ENCODE measurements at regions not wholly inside any gene's neighbourhood (a gene's known extent, or its start where the extent isn't known, plus 50 kb on each side); places are given as distances from the start of the nearest gene placed in this dataset.

GRCh38 chr20:55333798-55334197 is 671.5 kb downstream of the CBLN4 start:
- ATAC-seq (no peak), DNase-seq (ENCODE audit: low spot score) (no peak)
- no peak overlapping the region for H3K4me3 Mint-ChIP-seq
- H3K4me1 ChIP-seq (ENCODE audit: insufficient read depth) = no peaks in the 10 kb centered on the region
- no peak overlapping the region for H2AFZ ChIP-seq
- H3F3A ChIP-seq (replicated peaks; ENCODE audit: low read depth) = no peaks in the 10 kb centered on the region
- peaks cover 4% of the 10 kb centered on the region; the same call in 1 of the 2 replicates for H3K36me3 ChIP-seq (ENCODE audit: insufficient read depth)
- peaks cover 29% of the 10 kb centered on the region; the same call in 2 of the 3 replicates for H3K36me3 Mint-ChIP-seq (ENCODE audit: low read depth)
- no peaks in the 10 kb centered on the region for H3K27me3 ChIP-seq (ENCODE audit: insufficient read depth)
- H4K20me1 ChIP-seq (replicated peaks; ENCODE audit: insufficient read depth) = no peaks in the 10 kb centered on the region
- H3K4me1 Mint-ChIP-seq = no peaks in the 10 kb centered on the region
- H3K27me3 Mint-ChIP-seq (ENCODE audit: insufficient read depth, low read depth, poor library complexity) = no peaks in the 10 kb centered on the region
- H3K4me2 ChIP-seq = no peak overlapping the region
- no peak overlapping the region for H3K27ac ChIP-seq (ENCODE audit: low read depth)
- no peak overlapping the region for H3K27ac Mint-ChIP-seq
- H3K9me3 Mint-ChIP-seq = peaks cover 88% of the 10 kb centered on the region
- no peaks in the 10 kb centered on the region for H3K9me2 ChIP-seq (ENCODE audit: insufficient read depth)
- no peak for TF ChIP-seq ZNF462 (CRISPR knock-in tag; IDR thresholded peaks at IDR 0.05)
- no peak for TF ChIP-seq ZNF331 (CRISPR knock-in tag; IDR thresholded peaks at IDR 0.05; ENCODE audit: low read depth)
- TF ChIP-seq NANOG (IDR thresholded peaks at IDR 0.05; ENCODE audit: borderline replicate concordance) = no peak
- TF ChIP-seq ZNF114 (CRISPR knock-in tag; IDR thresholded peaks at IDR 0.05) = no peak
- TF ChIP-seq JUNB (IDR thresholded peaks at IDR 0.05; ENCODE audit: unreplicated experiment) = no peak
- TF ChIP-seq, protein P1, sequence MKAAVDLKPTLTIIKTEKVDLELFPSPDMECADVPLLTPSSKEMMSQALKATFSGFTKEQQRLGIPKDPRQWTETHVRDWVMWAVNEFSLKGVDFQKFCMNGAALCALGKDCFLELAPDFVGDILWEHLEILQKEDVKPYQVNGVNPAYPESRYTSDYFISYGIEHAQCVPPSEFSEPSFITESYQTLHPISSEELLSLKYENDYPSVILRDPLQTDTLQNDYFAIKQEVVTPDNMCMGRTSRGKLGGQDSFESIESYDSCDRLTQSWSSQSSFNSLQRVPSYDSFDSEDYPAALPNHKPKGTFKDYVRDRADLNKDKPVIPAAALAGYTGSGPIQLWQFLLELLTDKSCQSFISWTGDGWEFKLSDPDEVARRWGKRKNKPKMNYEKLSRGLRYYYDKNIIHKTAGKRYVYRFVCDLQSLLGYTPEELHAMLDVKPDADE (IDR thresholded peaks at IDR 0.05) = no peak
- no peak for TF ChIP-seq POLR2AphosphoS5 (IDR thresholded peaks at IDR 0.05; ENCODE audit: low read depth)
- TF ChIP-seq EZH2phosphoT487 (IDR thresholded peaks at IDR 0.05; ENCODE audit: unreplicated experiment) = no peak
- TF ChIP-seq EZH2 (IDR thresholded peaks at IDR 0.05; ENCODE audit: low read depth, unreplicated experiment) = no peak
- TF ChIP-seq CTCF (conservative IDR thresholded peaks at IDR 0.05; ENCODE audit: low read depth in 2 of 2) = no peak
- no peak for TF ChIP-seq REST (IDR thresholded peaks at IDR 0.05; ENCODE audit: unreplicated experiment)
- H3K79me2 ChIP-seq (replicated peaks; ENCODE audit: insufficient read depth) = no peaks in the 10 kb centered on the region
- H3K4me3 ChIP-seq = no peak overlapping the region

Data from GM23338 (cell line).